ENCODE measurements at regions not wholly inside any gene's neighbourhood (a gene's known extent, or its start where the extent isn't known, plus 50 kb on each side); places are given as distances from the start of the nearest gene placed in this dataset.

DNA sequence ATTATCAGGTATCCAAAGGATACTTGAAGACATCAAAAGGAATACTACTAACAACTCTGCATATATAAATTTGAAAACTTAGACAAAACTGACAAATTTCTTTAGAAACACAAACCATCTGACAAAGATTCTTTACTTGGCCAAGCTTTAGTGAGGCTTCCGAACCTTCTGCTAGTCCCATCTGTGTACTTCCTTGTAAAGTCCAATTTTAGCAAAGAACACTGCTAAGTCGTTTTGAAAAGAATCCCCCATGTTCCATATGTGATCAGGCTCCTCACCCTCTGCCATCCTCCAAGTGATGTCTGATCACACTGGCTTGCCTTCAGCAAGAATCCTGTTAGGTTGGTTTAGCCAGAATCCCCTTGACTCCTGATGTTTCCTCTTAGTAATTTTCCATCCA is 150.0 kb upstream of the ACO1 start:
- CTCF ChIA-PET: no interaction called here
- H3K9me3 ChIP-seq (ENCODE audit: control insufficient read depth, insufficient read depth, low read depth, low read length): no peaks in the 10 kb centered on the region
- H3K36me3 ChIP-seq (ENCODE audit: control insufficient read depth in 2 of 2, insufficient read depth in 1 of 2, low read length in 2 of 2): no peaks in the 10 kb centered on the region
- H3K27ac ChIP-seq (ENCODE audit: extremely low read depth, low read depth, low read length): no peak overlapping the region
- no peak for TF ChIP-seq BCL11A (tag by site-specific recombination; IDR thresholded peaks at IDR 0.05; ENCODE audit: low read depth)
- TF ChIP-seq SP7 (tag by site-specific recombination; IDR thresholded peaks at IDR 0.05): no peak
- TF ChIP-seq, protein P1, sequence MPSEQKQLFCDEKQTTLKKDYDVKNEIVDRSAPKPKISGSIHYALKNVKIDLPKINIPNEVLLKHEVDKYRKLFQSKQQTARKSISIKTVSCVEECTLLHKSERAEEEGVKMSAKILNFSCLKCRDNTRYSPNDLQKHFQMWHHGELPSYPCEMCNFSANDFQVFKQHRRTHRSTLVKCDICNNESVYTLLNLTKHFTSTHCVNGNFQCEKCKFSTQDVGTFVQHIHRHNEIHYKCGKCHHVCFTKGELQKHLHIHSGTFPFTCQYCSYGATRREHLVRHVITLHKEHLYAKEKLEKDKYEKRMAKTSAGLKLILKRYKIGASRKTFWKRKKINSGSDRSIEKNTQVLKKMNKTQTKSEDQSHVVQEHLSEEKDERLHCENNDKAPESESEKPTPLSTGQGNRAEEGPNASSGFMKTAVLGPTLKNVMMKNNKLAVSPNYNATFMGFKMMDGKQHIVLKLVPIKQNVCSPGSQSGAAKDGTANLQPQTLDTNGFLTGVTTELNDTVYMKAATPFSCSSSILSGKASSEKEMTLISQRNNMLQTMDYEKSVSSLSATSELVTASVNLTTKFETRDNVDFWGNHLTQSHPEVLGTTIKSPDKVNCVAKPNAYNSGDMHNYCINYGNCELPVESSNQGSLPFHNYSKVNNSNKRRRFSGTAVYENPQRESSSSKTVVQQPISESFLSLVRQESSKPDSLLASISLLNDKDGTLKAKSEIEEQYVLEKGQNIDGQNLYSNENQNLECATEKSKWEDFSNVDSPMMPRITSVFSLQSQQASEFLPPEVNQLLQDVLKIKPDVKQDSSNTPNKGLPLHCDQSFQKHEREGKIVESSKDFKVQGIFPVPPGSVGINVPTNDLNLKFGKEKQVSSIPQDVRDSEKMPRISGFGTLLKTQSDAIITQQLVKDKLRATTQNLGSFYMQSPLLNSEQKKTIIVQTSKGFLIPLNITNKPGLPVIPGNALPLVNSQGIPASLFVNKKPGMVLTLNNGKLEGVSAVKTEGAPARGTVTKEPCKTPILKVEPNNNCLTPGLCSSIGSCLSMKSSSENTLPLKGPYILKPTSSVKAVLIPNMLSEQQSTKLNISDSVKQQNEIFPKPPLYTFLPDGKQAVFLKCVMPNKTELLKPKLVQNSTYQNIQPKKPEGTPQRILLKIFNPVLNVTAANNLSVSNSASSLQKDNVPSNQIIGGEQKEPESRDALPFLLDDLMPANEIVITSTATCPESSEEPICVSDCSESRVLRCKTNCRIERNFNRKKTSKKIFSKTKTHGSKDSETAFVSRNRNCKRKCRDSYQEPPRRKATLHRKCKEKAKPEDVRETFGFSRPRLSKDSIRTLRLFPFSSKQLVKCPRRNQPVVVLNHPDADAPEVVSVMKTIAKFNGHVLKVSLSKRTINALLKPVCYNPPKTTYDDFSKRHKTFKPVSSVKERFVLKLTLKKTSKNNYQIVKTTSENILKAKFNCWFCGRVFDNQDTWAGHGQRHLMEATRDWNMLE (tag by site-specific recombination; conservative IDR thresholded peaks at IDR 0.05; ENCODE audit: low read depth): no peak
- TF ChIP-seq ZNF76 (tag by site-specific recombination; IDR thresholded peaks at IDR 0.05; ENCODE audit: borderline replicate concordance, low read depth): no peak
- TF ChIP-seq ZNF530 (tag by site-specific recombination; IDR thresholded peaks at IDR 0.05; ENCODE audit: low read depth): no peak
- TF ChIP-seq KLF9 (tag by site-specific recombination; IDR thresholded peaks at IDR 0.05; ENCODE audit: low read depth): no peak
- no peak for TF ChIP-seq ZFP37 (tag by site-specific recombination; IDR thresholded peaks at IDR 0.05)
- no peak for TF ChIP-seq ZNF791 (tag by site-specific recombination; IDR thresholded peaks at IDR 0.05)
- TF ChIP-seq, protein P2, sequence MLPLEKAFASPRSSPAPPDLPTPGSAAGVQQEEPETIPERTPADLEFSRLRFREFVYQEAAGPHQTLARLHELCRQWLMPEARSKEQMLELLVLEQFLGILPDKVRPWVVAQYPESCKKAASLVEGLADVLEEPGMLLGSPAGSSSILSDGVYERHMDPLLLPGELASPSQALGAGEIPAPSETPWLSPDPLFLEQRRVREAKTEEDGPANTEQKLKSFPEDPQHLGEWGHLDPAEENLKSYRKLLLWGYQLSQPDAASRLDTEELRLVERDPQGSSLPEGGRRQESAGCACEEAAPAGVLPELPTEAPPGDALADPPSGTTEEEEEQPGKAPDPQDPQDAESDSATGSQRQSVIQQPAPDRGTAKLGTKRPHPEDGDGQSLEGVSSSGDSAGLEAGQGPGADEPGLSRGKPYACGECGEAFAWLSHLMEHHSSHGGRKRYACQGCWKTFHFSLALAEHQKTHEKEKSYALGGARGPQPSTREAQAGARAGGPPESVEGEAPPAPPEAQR (tag by site-specific recombination; IDR thresholded peaks at IDR 0.05): no peak
- no peak for TF ChIP-seq GLIS2 (tag by site-specific recombination; IDR thresholded peaks at IDR 0.05)
- TF ChIP-seq ZNF366 (tag by site-specific recombination; conservative IDR thresholded peaks at IDR 0.05): no peak
- TF ChIP-seq, protein P3, sequence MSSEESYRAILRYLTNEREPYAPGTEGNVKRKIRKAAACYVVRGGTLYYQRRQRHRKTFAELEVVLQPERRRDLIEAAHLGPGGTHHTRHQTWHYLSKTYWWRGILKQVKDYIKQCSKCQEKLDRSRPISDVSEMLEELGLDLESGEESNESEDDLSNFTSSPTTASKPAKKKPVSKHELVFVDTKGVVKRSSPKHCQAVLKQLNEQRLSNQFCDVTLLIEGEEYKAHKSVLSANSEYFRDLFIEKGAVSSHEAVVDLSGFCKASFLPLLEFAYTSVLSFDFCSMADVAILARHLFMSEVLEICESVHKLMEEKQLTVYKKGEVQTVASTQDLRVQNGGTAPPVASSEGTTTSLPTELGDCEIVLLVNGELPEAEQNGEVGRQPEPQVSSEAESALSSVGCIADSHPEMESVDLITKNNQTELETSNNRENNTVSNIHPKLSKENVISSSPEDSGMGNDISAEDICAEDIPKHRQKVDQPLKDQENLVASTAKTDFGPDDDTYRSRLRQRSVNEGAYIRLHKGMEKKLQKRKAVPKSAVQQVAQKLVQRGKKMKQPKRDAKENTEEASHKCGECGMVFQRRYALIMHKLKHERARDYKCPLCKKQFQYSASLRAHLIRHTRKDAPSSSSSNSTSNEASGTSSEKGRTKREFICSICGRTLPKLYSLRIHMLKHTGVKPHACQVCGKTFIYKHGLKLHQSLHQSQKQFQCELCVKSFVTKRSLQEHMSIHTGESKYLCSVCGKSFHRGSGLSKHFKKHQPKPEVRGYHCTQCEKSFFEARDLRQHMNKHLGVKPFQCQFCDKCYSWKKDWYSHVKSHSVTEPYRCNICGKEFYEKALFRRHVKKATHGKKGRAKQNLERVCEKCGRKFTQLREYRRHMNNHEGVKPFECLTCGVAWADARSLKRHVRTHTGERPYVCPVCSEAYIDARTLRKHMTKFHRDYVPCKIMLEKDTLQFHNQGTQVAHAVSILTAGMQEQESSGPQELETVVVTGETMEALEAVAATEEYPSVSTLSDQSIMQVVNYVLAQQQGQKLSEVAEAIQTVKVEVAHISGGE (tag by site-specific recombination; conservative IDR thresholded peaks at IDR 0.05; ENCODE audit: low read depth): no peak
- no peak for TF ChIP-seq ZBTB7A (tag by site-specific recombination; IDR thresholded peaks at IDR 0.05; ENCODE audit: low read depth)
- no peak for TF ChIP-seq ZNF830 (tag by site-specific recombination; IDR thresholded peaks at IDR 0.05; ENCODE audit: low read depth)
- TF ChIP-seq, protein P4, sequence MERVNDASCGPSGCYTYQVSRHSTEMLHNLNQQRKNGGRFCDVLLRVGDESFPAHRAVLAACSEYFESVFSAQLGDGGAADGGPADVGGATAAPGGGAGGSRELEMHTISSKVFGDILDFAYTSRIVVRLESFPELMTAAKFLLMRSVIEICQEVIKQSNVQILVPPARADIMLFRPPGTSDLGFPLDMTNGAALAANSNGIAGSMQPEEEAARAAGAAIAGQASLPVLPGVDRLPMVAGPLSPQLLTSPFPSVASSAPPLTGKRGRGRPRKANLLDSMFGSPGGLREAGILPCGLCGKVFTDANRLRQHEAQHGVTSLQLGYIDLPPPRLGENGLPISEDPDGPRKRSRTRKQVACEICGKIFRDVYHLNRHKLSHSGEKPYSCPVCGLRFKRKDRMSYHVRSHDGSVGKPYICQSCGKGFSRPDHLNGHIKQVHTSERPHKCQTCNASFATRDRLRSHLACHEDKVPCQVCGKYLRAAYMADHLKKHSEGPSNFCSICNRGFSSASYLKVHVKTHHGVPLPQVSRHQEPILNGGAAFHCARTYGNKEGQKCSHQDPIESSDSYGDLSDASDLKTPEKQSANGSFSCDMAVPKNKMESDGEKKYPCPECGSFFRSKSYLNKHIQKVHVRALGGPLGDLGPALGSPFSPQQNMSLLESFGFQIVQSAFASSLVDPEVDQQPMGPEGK (tag by site-specific recombination; IDR thresholded peaks at IDR 0.05): no peak
- TF ChIP-seq ZEB2 (tag by site-specific recombination; IDR thresholded peaks at IDR 0.05): no peak
- no peak for TF ChIP-seq ZNF37A (tag by site-specific recombination; IDR thresholded peaks at IDR 0.05)
- TF ChIP-seq ZNF239 (tag by site-specific recombination; IDR thresholded peaks at IDR 0.05): no peak
- no peak for TF ChIP-seq ZNF514 (tag by site-specific recombination; IDR thresholded peaks at IDR 0.05)
- TF ChIP-seq, protein P5, sequence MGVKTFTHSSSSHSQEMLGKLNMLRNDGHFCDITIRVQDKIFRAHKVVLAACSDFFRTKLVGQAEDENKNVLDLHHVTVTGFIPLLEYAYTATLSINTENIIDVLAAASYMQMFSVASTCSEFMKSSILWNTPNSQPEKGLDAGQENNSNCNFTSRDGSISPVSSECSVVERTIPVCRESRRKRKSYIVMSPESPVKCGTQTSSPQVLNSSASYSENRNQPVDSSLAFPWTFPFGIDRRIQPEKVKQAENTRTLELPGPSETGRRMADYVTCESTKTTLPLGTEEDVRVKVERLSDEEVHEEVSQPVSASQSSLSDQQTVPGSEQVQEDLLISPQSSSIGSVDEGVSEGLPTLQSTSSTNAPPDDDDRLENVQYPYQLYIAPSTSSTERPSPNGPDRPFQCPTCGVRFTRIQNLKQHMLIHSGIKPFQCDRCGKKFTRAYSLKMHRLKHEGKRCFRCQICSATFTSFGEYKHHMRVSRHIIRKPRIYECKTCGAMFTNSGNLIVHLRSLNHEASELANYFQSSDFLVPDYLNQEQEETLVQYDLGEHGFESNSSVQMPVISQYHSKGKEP (tag by site-specific recombination; IDR thresholded peaks at IDR 0.05): no peak
- POLR2A ChIA-PET: no interaction called here
- no peaks in the 10 kb centered on the region for H3K4me1 ChIP-seq (ENCODE audit: control insufficient read depth, insufficient read depth, low read length)
- H3K4me3 ChIP-seq (ENCODE audit: low read depth, low read length): no peak overlapping the region

Measured in HEK293 (cell line).